Peyer's patch (tissue), 4 donors: ENCODE measurements at regions not wholly inside any gene's neighbourhood (a gene's known extent, or its start where the extent isn't known, plus 50 kb on each side); places are given as distances from the start of the nearest gene placed in this dataset.
"Not testable (repeated sequence)": the region's sequence is repeated elsewhere in the genome, so short reads cannot be mapped to it uniquely, and the experiment has no call there.

Experiments
- POLR2A ChIP-seq, 2 donors: fragments of 450-650 bp; IDR thresholded peaks; one replicate each; pipeline ENCODE4 v1.5.1; 2017; ENCODE audit warnings: antibody characterized with exemption in 2 of 2, mild to moderate bottlenecking in 2 of 2, moderate library complexity in 2 of 2
- TF ChIP-seq, protein P1 (sequence below), 6 experiments: fragments of 450-650 bp in 4 of 6; fragments of 200-600 bp in 2 of 6; sonication (generic) in 1 of 6; IDR thresholded peaks; one replicate each; pipeline ENCODE4 v1.5.1; 2017 to 2019; ENCODE audit warnings: antibody characterized with exemption in 6 of 6, mild to moderate bottlenecking in 3 of 6, moderate library complexity in 1 of 6

DNA sequence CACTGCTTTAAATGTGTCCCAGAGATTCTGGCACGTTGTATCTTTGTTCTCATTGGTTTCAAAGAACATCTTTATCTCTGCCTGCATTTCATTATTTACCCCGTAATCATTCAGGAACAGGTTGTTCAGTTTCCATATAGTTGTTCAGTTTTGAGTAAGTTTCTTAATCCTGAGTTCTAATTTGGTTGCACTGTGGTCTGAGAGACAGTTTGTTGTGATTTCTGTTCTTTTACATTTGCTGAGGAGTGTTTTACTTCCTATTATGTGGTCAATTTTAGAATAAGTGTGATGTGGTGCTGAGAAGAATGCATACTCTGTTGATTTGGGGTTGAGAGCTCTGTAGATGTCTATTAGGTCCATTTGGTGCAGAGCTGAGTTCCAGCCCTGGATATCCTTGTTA is 148.1 kb downstream of the VSIG4 start:
- TF ChIP-seq, protein P1, sequence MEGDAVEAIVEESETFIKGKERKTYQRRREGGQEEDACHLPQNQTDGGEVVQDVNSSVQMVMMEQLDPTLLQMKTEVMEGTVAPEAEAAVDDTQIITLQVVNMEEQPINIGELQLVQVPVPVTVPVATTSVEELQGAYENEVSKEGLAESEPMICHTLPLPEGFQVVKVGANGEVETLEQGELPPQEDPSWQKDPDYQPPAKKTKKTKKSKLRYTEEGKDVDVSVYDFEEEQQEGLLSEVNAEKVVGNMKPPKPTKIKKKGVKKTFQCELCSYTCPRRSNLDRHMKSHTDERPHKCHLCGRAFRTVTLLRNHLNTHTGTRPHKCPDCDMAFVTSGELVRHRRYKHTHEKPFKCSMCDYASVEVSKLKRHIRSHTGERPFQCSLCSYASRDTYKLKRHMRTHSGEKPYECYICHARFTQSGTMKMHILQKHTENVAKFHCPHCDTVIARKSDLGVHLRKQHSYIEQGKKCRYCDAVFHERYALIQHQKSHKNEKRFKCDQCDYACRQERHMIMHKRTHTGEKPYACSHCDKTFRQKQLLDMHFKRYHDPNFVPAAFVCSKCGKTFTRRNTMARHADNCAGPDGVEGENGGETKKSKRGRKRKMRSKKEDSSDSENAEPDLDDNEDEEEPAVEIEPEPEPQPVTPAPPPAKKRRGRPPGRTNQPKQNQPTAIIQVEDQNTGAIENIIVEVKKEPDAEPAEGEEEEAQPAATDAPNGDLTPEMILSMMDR (IDR thresholded peaks at IDR 0.05): not testable (repeated sequence)
- not testable (repeated sequence) for TF ChIP-seq POLR2A (IDR thresholded peaks at IDR 0.05)
